ENCODE measurements at regions not wholly inside any gene's neighbourhood (a gene's known extent, or its start where the extent isn't known, plus 50 kb on each side); places are given as distances from the start of the nearest gene placed in this dataset.

DNA sequence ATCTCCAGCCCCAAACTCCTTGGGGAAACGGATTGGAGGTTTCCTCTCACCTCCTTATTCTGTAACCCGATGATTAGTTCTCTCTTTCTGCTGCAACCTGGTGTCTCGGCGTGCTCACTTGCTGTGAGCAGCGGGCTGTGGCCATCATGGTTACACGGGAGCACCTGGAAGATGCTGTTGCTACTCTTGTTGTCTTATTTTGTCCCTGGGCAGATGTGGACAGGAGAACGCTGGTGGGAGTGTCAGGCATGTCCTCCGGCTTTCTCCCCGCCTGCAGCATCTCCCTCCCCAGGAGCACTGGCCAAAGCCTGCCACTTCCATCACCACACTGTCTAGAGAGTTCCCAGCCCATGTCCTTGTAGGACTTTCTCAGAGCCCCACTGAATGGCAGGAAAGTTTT, 211.8 kb upstream of the ZNF536 start:
- TF ChIP-seq, protein P1, sequence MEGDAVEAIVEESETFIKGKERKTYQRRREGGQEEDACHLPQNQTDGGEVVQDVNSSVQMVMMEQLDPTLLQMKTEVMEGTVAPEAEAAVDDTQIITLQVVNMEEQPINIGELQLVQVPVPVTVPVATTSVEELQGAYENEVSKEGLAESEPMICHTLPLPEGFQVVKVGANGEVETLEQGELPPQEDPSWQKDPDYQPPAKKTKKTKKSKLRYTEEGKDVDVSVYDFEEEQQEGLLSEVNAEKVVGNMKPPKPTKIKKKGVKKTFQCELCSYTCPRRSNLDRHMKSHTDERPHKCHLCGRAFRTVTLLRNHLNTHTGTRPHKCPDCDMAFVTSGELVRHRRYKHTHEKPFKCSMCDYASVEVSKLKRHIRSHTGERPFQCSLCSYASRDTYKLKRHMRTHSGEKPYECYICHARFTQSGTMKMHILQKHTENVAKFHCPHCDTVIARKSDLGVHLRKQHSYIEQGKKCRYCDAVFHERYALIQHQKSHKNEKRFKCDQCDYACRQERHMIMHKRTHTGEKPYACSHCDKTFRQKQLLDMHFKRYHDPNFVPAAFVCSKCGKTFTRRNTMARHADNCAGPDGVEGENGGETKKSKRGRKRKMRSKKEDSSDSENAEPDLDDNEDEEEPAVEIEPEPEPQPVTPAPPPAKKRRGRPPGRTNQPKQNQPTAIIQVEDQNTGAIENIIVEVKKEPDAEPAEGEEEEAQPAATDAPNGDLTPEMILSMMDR (IDR thresholded peaks at IDR 0.05), result no peak
- H3K27ac Mint-ChIP-seq, result no peak overlapping the region
- DNase-seq, result no peak
- no peak overlapping the region for H3K4me3 Mint-ChIP-seq
- H3K27me3 Mint-ChIP-seq (ENCODE audit: low read depth, poor library complexity), result peaks cover 32% of the 10 kb centered on the region
- no peaks in the 10 kb centered on the region for H3K9me3 Mint-ChIP-seq
- peaks cover 15% of the 10 kb centered on the region for H3K4me1 Mint-ChIP-seq
- no peaks in the 10 kb centered on the region for H3K36me3 Mint-ChIP-seq (ENCODE audit: low read depth)

DNA sequence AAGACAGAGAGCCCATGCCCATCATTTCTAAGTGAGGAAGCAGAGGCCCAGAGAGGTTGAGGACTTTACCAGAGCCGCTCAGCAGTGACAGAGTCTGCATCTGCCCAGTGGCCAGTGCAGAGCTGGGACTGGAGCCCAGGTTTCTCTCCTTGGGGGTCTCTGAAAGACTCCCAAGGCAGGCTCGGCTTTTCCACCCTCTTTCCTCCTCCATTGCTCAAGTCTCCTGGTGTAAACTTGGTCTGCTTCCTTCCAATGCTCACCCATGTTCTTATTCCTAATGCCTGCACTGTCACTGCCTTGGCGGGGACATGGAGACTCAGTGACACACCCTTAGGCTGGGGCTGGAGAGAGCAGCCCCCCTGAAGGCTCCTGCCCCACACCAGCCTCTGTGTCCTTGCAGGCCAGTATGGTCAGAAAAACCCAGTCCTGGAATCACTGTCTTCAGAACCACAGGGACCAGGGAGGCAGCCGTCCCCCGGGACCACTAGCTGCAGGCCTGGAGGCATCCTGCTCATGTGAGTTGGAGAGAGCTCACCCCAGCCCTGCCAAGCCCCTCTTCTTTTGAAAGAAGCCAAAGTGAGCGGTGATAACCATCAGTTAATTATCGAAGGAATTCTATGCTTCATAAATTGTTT, 211.0 kb upstream of the ZNF536 start:
- Mint-ChIP-seq H3K36me3 (ENCODE audit: low read depth) (no peaks in the 10 kb centered on the region), H3K27ac (no peak overlapping the region), H3K4me3 (no peak overlapping the region), H3K4me1 (peaks cover 7% of the 10 kb centered on the region), H3K9me3 (no peaks in the 10 kb centered on the region), H3K27me3 (ENCODE audit: low read depth, poor library complexity) (peaks cover 30% of the 10 kb centered on the region)
- no peak for DNase-seq
- TF ChIP-seq, protein P1 (IDR thresholded peaks at IDR 0.05), result no peak

DNA sequence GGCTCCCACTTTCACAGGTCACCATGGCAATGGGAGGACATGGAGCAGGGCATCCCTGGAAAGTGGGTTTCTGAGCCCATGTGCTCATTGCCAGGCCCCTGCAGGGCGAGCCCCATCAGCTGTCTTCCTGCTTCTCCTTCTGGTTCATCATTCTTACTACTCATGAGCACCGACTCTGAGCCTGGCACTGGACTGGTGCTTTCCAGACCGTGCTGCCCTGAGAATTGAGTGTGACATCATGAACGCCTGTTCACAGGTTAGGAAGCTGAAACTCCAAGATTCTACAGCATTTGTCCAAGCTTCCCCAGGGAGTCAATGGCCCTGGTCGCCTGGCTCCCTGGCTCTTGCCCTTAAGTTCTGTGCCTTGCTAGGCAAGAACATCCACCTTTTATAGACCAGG, 210.4 kb upstream of the ZNF536 start:
- peaks cover 26% of the 10 kb centered on the region for H3K27me3 Mint-ChIP-seq (ENCODE audit: low read depth, poor library complexity)
- peaks cover 5% of the 10 kb centered on the region for H3K4me1 Mint-ChIP-seq
- H3K36me3 Mint-ChIP-seq (ENCODE audit: low read depth), result no peaks in the 10 kb centered on the region
- TF ChIP-seq, protein P1 (IDR thresholded peaks at IDR 0.05), result no peak
- no peak overlapping the region for H3K27ac Mint-ChIP-seq
- H3K4me3 Mint-ChIP-seq, result no peak overlapping the region
- no peak for DNase-seq
- no peaks in the 10 kb centered on the region for H3K9me3 Mint-ChIP-seq

DNA sequence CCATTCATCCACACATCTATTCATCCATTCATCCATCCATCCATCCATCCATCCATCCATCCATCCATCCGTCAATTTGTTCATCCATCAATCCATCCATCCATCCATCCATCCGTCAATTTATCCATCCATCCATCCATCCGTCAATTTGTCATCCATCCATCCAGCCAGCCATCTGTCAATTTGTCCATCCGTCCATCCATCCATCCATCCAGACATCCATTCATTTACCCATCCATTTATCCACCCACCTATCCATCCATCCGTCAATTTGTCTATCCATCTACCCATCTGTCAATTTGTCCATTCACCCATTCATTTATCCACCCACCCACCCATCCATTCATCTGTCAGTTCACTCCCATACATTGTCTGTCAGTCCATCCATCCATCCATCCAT, 209.5 kb upstream of the ZNF536 start:
- peaks cover 5% of the 10 kb centered on the region for H3K4me1 Mint-ChIP-seq
- TF ChIP-seq, protein P1 (IDR thresholded peaks at IDR 0.05), result no peak
- H3K4me3 Mint-ChIP-seq, result no peak overlapping the region
- peaks cover 25% of the 10 kb centered on the region for H3K27me3 Mint-ChIP-seq (ENCODE audit: low read depth, poor library complexity)
- H3K36me3 Mint-ChIP-seq (ENCODE audit: low read depth), result no peaks in the 10 kb centered on the region
- H3K9me3 Mint-ChIP-seq, result no peaks in the 10 kb centered on the region
- no peak overlapping the region for H3K27ac Mint-ChIP-seq
- DNase-seq, result no peak

DNA sequence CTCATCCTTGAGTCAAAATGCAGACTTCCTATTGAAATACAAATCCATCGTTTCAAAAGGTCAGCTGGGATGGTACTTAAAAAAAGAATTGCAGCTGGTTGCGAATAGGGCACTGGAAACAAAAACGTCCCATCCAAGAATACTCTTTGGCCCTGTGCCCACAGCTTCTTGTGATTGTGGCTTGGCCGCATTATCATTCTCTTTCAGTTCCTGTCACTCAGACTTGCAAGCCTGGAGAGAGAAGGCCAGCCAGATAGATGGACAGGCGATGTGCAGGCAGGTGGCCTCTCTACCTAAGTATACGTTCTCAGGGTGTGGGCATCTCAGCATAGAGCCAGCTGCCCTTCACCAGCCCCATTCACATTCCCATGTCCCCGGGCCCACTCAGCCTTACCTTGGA, 208.5 kb upstream of the ZNF536 start:
- TF ChIP-seq, protein P1 (IDR thresholded peaks at IDR 0.05), result no peak
- DNase-seq, result no peak
- Mint-ChIP-seq H3K9me3 (no peaks in the 10 kb centered on the region), H3K27me3 (ENCODE audit: low read depth, poor library complexity) (peaks cover 20% of the 10 kb centered on the region), H3K36me3 (ENCODE audit: low read depth) (no peaks in the 10 kb centered on the region), H3K4me3 (no peak overlapping the region), H3K4me1 (peaks cover 3% of the 10 kb centered on the region), H3K27ac (no peak overlapping the region)

DNA sequence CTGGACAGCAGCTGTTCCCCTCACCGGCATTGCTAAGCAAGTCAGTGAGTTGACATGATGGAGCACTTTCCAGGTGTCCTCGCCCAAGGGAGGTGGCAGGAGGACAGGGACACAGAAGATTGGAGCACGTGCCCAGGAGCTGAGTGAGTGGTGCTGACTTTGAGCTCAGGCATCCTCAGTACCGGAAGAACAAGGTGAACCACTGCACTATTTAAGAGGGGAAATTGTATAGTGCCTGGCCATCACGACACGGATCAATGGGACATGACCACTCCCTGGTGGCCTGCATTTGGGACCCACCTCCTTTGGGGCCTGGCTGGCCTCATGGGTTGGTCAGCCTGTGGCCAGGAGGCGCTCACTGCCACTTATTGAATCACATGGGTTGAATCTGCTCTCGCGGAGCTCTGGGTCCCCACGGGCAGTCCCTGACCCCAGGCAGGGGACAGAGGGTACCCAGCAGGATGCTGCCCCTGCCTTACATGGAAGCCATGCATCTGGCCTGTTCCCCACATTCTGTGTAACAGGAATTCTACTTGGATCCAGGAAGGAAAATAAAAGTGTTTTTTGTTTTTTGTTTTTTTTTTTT, 206.9 kb upstream of the ZNF536 start:
- no peak overlapping the region for H3K4me3 Mint-ChIP-seq
- no peak overlapping the region for H3K27ac Mint-ChIP-seq
- H3K4me1 Mint-ChIP-seq, result no peaks in the 10 kb centered on the region
- no peaks in the 10 kb centered on the region for H3K36me3 Mint-ChIP-seq (ENCODE audit: low read depth)
- TF ChIP-seq, protein P1 (IDR thresholded peaks at IDR 0.05), result no peak
- no peak for DNase-seq
- H3K27me3 Mint-ChIP-seq (ENCODE audit: low read depth, poor library complexity), result peaks cover 10% of the 10 kb centered on the region
- H3K9me3 Mint-ChIP-seq, result no peaks in the 10 kb centered on the region
